ENCODE measurements at regions not wholly inside any gene's neighbourhood (a gene's known extent, or its start where the extent isn't known, plus 50 kb on each side); places are given as distances from the start of the nearest gene placed in this dataset.

GRCh38 chr3:72505539-72506405, 342.5 kb downstream of the SHQ1 start:
- TF ChIP-seq CTCF (IDR thresholded peaks at IDR 0.05; ENCODE audit: poor library complexity): no peak
- TF ChIP-seq EZH2 (IDR thresholded peaks at IDR 0.05; ENCODE audit: borderline replicate concordance): no peak
- TF ChIP-seq EZH2phosphoT487 (IDR thresholded peaks at IDR 0.05; ENCODE audit: low read depth, severe bottlenecking, unreplicated experiment): no peak

Data from hepatocyte (in vitro differentiated cells).